ENCODE measurements at regions not wholly inside any gene's neighbourhood (a gene's known extent, or its start where the extent isn't known, plus 50 kb on each side); places are given as distances from the start of the nearest gene placed in this dataset.

GRCh38 chr1:86648255-86648654 lies 56.1 kb upstream of the SH3GLB1 start:
- no peak for TF ChIP-seq CTCF (IDR thresholded peaks at IDR 0.05; ENCODE audit: borderline replicate concordance, extremely low read depth, insufficient read depth)
- no peaks in the 10 kb centered on the region for H3K9me3 ChIP-seq (ENCODE audit: control insufficient read depth in 2 of 3, insufficient read depth in 1 of 3, low read length in 3 of 3)
- intact Hi-C loops (cut with DNase I) = no loop called here
- DNase-seq = peak in 2 of 5 donors; percentile 42 to 68
- no peak overlapping the region for H3K27ac ChIP-seq (ENCODE audit: low read depth in 2 of 2, low read length in 2 of 2)
- H3K9ac ChIP-seq (ENCODE audit: low read length in 3 of 3) = no peak overlapping the region
- no peaks in the 10 kb centered on the region for H3K4me1 ChIP-seq (ENCODE audit: control insufficient read depth in 2 of 3, insufficient read depth in 2 of 3, low read depth in 1 of 3, low read length in 3 of 3)
- FAIRE-seq = no peak
- H3K36me3 ChIP-seq (ENCODE audit: control insufficient read depth in 2 of 3, insufficient read depth in 3 of 3, low read length in 3 of 3) = no peaks in the 10 kb centered on the region
- H3K4me3 ChIP-seq (ENCODE audit: low read length in 3 of 3) = no peak overlapping the region
- no peaks in the 10 kb centered on the region for H3K27me3 ChIP-seq (ENCODE audit: control insufficient read depth, insufficient read depth, low read length)

GRCh38 chr1:86649618-86650017 lies 54.8 kb upstream of the SH3GLB1 start:
- intact Hi-C loops (cut with DNase I) = no loop called here
- H3K4me3 ChIP-seq (ENCODE audit: low read length in 3 of 3) = no peak overlapping the region
- no peaks in the 10 kb centered on the region for H3K9me3 ChIP-seq (ENCODE audit: control insufficient read depth in 2 of 3, insufficient read depth in 1 of 3, low read length in 3 of 3)
- TF ChIP-seq CTCF (IDR thresholded peaks at IDR 0.05; ENCODE audit: borderline replicate concordance, extremely low read depth, insufficient read depth) = no peak
- H3K9ac ChIP-seq (ENCODE audit: low read length in 3 of 3) = no peak overlapping the region
- no peaks in the 10 kb centered on the region for H3K27me3 ChIP-seq (ENCODE audit: control insufficient read depth, insufficient read depth, low read length)
- H3K36me3 ChIP-seq (ENCODE audit: control insufficient read depth in 2 of 3, insufficient read depth in 3 of 3, low read length in 3 of 3) = no peaks in the 10 kb centered on the region
- H3K27ac ChIP-seq (ENCODE audit: low read depth in 2 of 2, low read length in 2 of 2) = no peak overlapping the region
- no peak for FAIRE-seq
- no peak for DNase-seq
- H3K4me1 ChIP-seq (ENCODE audit: control insufficient read depth in 2 of 3, insufficient read depth in 2 of 3, low read depth in 1 of 3, low read length in 3 of 3) = no peaks in the 10 kb centered on the region

GRCh38 chr1:86650065-86650464 lies 54.3 kb upstream of the SH3GLB1 start:
- no peaks in the 10 kb centered on the region for H3K36me3 ChIP-seq (ENCODE audit: control insufficient read depth in 2 of 3, insufficient read depth in 3 of 3, low read length in 3 of 3)
- no peaks in the 10 kb centered on the region for H3K9me3 ChIP-seq (ENCODE audit: control insufficient read depth in 2 of 3, insufficient read depth in 1 of 3, low read length in 3 of 3)
- H3K4me1 ChIP-seq (ENCODE audit: control insufficient read depth in 2 of 3, insufficient read depth in 2 of 3, low read depth in 1 of 3, low read length in 3 of 3) = no peaks in the 10 kb centered on the region
- H3K9ac ChIP-seq (ENCODE audit: low read length in 3 of 3) = no peak overlapping the region
- FAIRE-seq = no peak
- TF ChIP-seq CTCF (IDR thresholded peaks at IDR 0.05; ENCODE audit: borderline replicate concordance, extremely low read depth, insufficient read depth) = no peak
- H3K27me3 ChIP-seq (ENCODE audit: control insufficient read depth, insufficient read depth, low read length) = no peaks in the 10 kb centered on the region
- no peak for DNase-seq
- H3K27ac ChIP-seq (ENCODE audit: low read depth in 2 of 2, low read length in 2 of 2) = no peak overlapping the region
- intact Hi-C loops (cut with DNase I) = no loop called here
- no peak overlapping the region for H3K4me3 ChIP-seq (ENCODE audit: low read length in 3 of 3)
